GM06990 (cell line): ENCODE measurements at regions not wholly inside any gene's neighbourhood (a gene's known extent, or its start where the extent isn't known, plus 50 kb on each side); places are given as distances from the start of the nearest gene placed in this dataset.
"Not testable (repeated sequence)": the region's sequence is repeated elsewhere in the genome, so short reads cannot be mapped to it uniquely, and the experiment has no call there.

Experiments used
- DNase-seq: peaks from one replicate; pipeline ENCODE4 v3.0.0-alpha.2; 2011; ENCODE audit not compliant: insufficient read length; ENCODE audit errors: extremely low read depth
- H3K27me3 ChIP-seq: replicated peaks from 2 replicates; pipeline ENCODE4 v1.6.0; 2011; ENCODE audit warnings: low read length; ENCODE audit not compliant: control insufficient read depth, insufficient read depth
- H3K36me3 ChIP-seq: 2 replicates; pipeline ENCODE4 v1.5.1; 2011; ENCODE audit warnings: low read length; ENCODE audit not compliant: control insufficient read depth, insufficient read depth
- H3K4me3 ChIP-seq: replicated peaks from 2 replicates; pipeline ENCODE4 v1.5.1; 2011; ENCODE audit warnings: low read depth, mild to moderate bottlenecking, control low read depth, low read length
- CTCF ChIP-seq: IDR thresholded peaks from 2 replicates; pipeline ENCODE4 v1.5.1; 2011; ENCODE audit warnings: low read length, control low read depth, mild to moderate bottlenecking, inconsistent platforms; ENCODE audit not compliant: insufficient read depth, poor library complexity, severe bottlenecking

- Histone ChIP-seq H3K36me3 (no peaks in the 10 kb centered on the region), H3K27me3 (no peaks in the 10 kb centered on the region), H3K4me3 (no peak overlapping the region)
- TF ChIP-seq CTCF = no peak
- no peak for DNase-seq
Observed at GRCh38 chr13:53272873-53273272, 244.3 kb downstream of the OLFM4 start.

GRCh38 chr13:53276265-53276664 is 247.7 kb downstream of the OLFM4 start:
- Histone ChIP-seq H3K4me3 (no peak overlapping the region), H3K27me3 (no peaks in the 10 kb centered on the region)
- TF ChIP-seq CTCF = no peak

GRCh38 chr13:53281677-53282076 is 253.1 kb downstream of the OLFM4 start:
- H3K36me3 ChIP-seq = no peaks in the 10 kb centered on the region
- H3K4me3 ChIP-seq = no peak overlapping the region
- H3K27me3 ChIP-seq = no peaks in the 10 kb centered on the region
- TF ChIP-seq CTCF = no peak
- no peak for DNase-seq

More at GRCh38 chr13:53276265-53276664, 247.7 kb downstream of the OLFM4 start:
- DNase-seq = no peak
- H3K36me3 ChIP-seq = no peaks in the 10 kb centered on the region

GRCh38 chr13:53285896-53286430 is 257.4 kb downstream of the OLFM4 start:
- Histone ChIP-seq H3K36me3 (no peaks in the 10 kb centered on the region), H3K4me3 (no peak overlapping the region), H3K27me3 (no peaks in the 10 kb centered on the region)
- DNase-seq = no peak
- no peak for TF ChIP-seq CTCF

- Histone ChIP-seq H3K36me3 (no peaks in the 10 kb centered on the region), H3K27me3 (no peaks in the 10 kb centered on the region), H3K4me3 (no peak overlapping the region)
- DNase-seq = no peak
- TF ChIP-seq CTCF = no peak
Observed at GRCh38 chr13:53298396-53298795, 269.8 kb downstream of the OLFM4 start.

GRCh38 chr13:53301449-53301848 is 272.8 kb downstream of the OLFM4 start:
- TF ChIP-seq CTCF = no peak
- H3K4me3 ChIP-seq = no peak overlapping the region
- no peak for DNase-seq
- no peaks in the 10 kb centered on the region for H3K27me3 ChIP-seq
- H3K36me3 ChIP-seq = no peaks in the 10 kb centered on the region

GRCh38 chr13:53305419-53305818 is 276.8 kb downstream of the OLFM4 start:
- H3K27me3 ChIP-seq, H3K36me3 ChIP-seq, H3K4me3 ChIP-seq, DNase-seq: not testable (repeated sequence)
